CD14-positive monocyte (primary cell): ENCODE measurements at regions not wholly inside any gene's neighbourhood (a gene's known extent, or its start where the extent isn't known, plus 50 kb on each side); places are given as distances from the start of the nearest gene placed in this dataset.

Experiments used
- DNase-seq, 3 donors: peaks; one replicate each; pipeline ENCODE4 v3.0.0-alpha.2; 2011 to 2022
- H2AFZ ChIP-seq: 2 replicates; pipeline ENCODE4 v1.6.0; 2012; ENCODE audit warnings: mild to moderate bottlenecking, low read depth, low read length, inconsistent platforms; ENCODE audit not compliant: insufficient read depth, poor library complexity, severe bottlenecking
- H3K27ac ChIP-seq, 2 donors: 1 replicate in 1 of 2; 2 replicates in 1 of 2; pipeline ENCODE4 v1.5.1; 2012 to 2013; ENCODE audit warnings: low read length in 2 of 2, control low read depth in 1 of 2, inconsistent platforms in 1 of 2, low read depth in 1 of 2, mild to moderate bottlenecking in 1 of 2
- H3K27me3 ChIP-seq, 2 donors: one replicate each; pipeline versions ENCODE4 v1.6.0 to v1.6.1; 2011 to 2013; ENCODE audit warnings: low read length in 2 of 2; ENCODE audit not compliant: control insufficient read depth in 2 of 2, insufficient read depth in 2 of 2
- H3K36me3 ChIP-seq, 2 donors: replicated peaks in 1 of 2; 1 replicate in 1 of 2; 2 replicates in 1 of 2; pipeline versions ENCODE4 v1.5.1 to v1.6.1; 2012 to 2013; ENCODE audit warnings: low read length in 2 of 2, control low read depth in 1 of 2, inconsistent platforms in 1 of 2, mild to moderate bottlenecking in 1 of 2; ENCODE audit not compliant: insufficient read depth in 2 of 2, control insufficient read depth in 1 of 2
- H3K4me1 ChIP-seq, 2 donors: 1 replicate in 1 of 2; 2 replicates in 1 of 2; pipeline versions ENCODE4 v1.5.1 to v1.6.1; 2012 to 2013; ENCODE audit warnings: low read length in 2 of 2, control low read depth in 1 of 2, inconsistent platforms in 1 of 2, mild to moderate bottlenecking in 1 of 2, moderate library complexity in 1 of 2; ENCODE audit not compliant: insufficient read depth in 2 of 2, control insufficient read depth in 1 of 2
- H3K4me2 ChIP-seq: replicated peaks from 2 replicates; pipeline ENCODE3; 2012; ENCODE audit warnings: low read length, moderate library complexity, mild to moderate bottlenecking; ENCODE audit not compliant: poor library complexity, severe bottlenecking; ENCODE audit errors: extremely low read depth
- H3K4me3 ChIP-seq, 3 experiments: fragments of 200-600 bp in 1 of 3; sonication (generic) in 1 of 3; replicated peaks in 1 of 3; 1 replicate in 2 of 3; 2 replicates in 1 of 3; pipeline ENCODE4 v1.5.1; 2011 to 2013; ENCODE audit warnings: low read length in 3 of 3, mild to moderate bottlenecking in 3 of 3, control low read depth in 2 of 3, low read depth in 2 of 3, inconsistent platforms in 1 of 3, moderate library complexity in 1 of 3
- H3K79me2 ChIP-seq: 2 replicates; pipeline ENCODE4 v1.6.0; 2012; ENCODE audit warnings: mild to moderate bottlenecking, control low read depth, inconsistent platforms, low read length, moderate library complexity; ENCODE audit not compliant: insufficient read depth
- H3K9ac ChIP-seq: 2 replicates; pipeline ENCODE4 v1.6.0; 2017; ENCODE audit warnings: low read length, mild to moderate bottlenecking; ENCODE audit not compliant: insufficient read depth, poor library complexity, severe bottlenecking
- H3K9me3 ChIP-seq, 2 donors: replicated peaks in 1 of 2; 1 replicate in 1 of 2; 2 replicates in 1 of 2; pipeline versions ENCODE4 v1.5.1 to v1.6.1; 2012 to 2013; ENCODE audit warnings: low read length in 2 of 2, control low read depth in 1 of 2; ENCODE audit not compliant: control insufficient read depth in 1 of 2, insufficient read depth in 1 of 2
- H4K20me1 ChIP-seq: 2 replicates; pipeline ENCODE4 v1.6.0; 2012; ENCODE audit warnings: mild to moderate bottlenecking, low read length, control low read depth, moderate library complexity; ENCODE audit not compliant: insufficient read depth
- H3K27ac Mint-ChIP-seq, 7 donors: one replicate each; pipeline ENCODE4 v1.8.0; 2020; ENCODE audit warnings: mild to moderate bottlenecking in 7 of 7, mixed read lengths in 7 of 7, moderate library complexity in 6 of 7, inconsistent platforms in 2 of 7
- H3K27me3 Mint-ChIP-seq, 3 donors: one replicate each; pipeline ENCODE4 v1.8.0; 2021 to 2022; ENCODE audit warnings: low read depth in 3 of 3, mild to moderate bottlenecking in 3 of 3, mixed read lengths in 3 of 3, moderate library complexity in 3 of 3, inconsistent platforms in 1 of 3
- H3K36me3 Mint-ChIP-seq, 2 donors: one replicate each; pipeline ENCODE4 v1.8.0; 2020; ENCODE audit warnings: mixed read lengths in 2 of 2, inconsistent platforms in 1 of 2, mild to moderate bottlenecking in 1 of 2
- H3K4me1 Mint-ChIP-seq: one replicate; pipeline ENCODE4 v1.8.0; 2020; ENCODE audit warnings: mild to moderate bottlenecking, mixed read lengths
- H3K4me3 Mint-ChIP-seq, 2 donors: one replicate each; pipeline ENCODE4 v1.8.0; 2020; ENCODE audit warnings: mild to moderate bottlenecking in 2 of 2, mixed read lengths in 2 of 2, moderate library complexity in 1 of 2
- H3K9me3 Mint-ChIP-seq, 7 donors: one replicate each; pipeline ENCODE4 v1.8.0; 2020 to 2022; ENCODE audit warnings: mixed read lengths in 7 of 7, mild to moderate bottlenecking in 6 of 7, moderate library complexity in 6 of 7, inconsistent platforms in 2 of 7
- WGBS: methylation state at CpG from one replicate; pipeline ENCODE4 v1.1.5; 2013; ENCODE audit warnings: missing lambda C conversion rate; ENCODE audit not compliant: insufficient coverage; 5-methylcytosine and 5-hydroxymethylcytosine counted together
- intact Hi-C, 2 donors: fragments of 100-400 bp; cut with micrococcal nuclease; formaldehyde crosslinking; loops; one replicate each; pipeline versions ENCODE4 v1.15.0 to v1.15.1; 2023
- TF ChIP-seq, protein P1 (sequence below): fragments of 200-600 bp; IDR thresholded peaks from one replicate; pipeline ENCODE4 v1.8.0; 2022; ENCODE audit warnings: antibody characterized with exemption, mild to moderate bottlenecking

DNA sequence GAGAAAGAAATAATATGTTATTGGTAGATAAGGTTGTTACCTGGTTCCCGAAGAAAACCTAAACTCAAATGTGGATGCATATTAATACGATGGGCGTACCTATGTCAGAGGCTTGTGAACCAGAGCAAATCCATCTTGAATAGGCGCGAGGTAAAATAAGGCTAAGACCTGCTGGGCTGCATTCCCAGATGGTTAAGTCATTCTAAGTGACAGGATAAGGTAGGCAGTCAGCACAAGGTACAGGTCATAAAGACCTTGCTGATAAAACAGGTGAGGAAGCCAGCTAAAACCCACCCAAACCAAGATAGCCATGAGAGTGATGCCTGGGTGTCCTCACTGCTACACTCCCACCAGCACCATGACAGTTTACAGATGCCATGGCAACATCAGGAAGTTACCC is 1400.1 kb downstream of the CDH8 start:
- no peak overlapping the region for H3K9ac ChIP-seq
- intact Hi-C loops, result no loop called here
- WGBS, result 87% methylated on average over 5 of the region's 5 CpGs
- no peaks in the 10 kb centered on the region for H3K79me2 ChIP-seq
- H3K4me2 ChIP-seq, result no peak overlapping the region
- no peaks in the 10 kb centered on the region for H3K4me1 Mint-ChIP-seq
- H3K9me3 ChIP-seq, result peaks cover 0 to 4% of the 10 kb centered on the region in 2 donors
- H2AFZ ChIP-seq, result no peak overlapping the region
- peaks cover 0 to 15% (median 3%) of the 10 kb centered on the region in 7 donors for H3K9me3 Mint-ChIP-seq
- H3K36me3 Mint-ChIP-seq, result no peaks in the 10 kb centered on the region
- no peak overlapping the region for H3K27ac Mint-ChIP-seq
- TF ChIP-seq, protein P1, sequence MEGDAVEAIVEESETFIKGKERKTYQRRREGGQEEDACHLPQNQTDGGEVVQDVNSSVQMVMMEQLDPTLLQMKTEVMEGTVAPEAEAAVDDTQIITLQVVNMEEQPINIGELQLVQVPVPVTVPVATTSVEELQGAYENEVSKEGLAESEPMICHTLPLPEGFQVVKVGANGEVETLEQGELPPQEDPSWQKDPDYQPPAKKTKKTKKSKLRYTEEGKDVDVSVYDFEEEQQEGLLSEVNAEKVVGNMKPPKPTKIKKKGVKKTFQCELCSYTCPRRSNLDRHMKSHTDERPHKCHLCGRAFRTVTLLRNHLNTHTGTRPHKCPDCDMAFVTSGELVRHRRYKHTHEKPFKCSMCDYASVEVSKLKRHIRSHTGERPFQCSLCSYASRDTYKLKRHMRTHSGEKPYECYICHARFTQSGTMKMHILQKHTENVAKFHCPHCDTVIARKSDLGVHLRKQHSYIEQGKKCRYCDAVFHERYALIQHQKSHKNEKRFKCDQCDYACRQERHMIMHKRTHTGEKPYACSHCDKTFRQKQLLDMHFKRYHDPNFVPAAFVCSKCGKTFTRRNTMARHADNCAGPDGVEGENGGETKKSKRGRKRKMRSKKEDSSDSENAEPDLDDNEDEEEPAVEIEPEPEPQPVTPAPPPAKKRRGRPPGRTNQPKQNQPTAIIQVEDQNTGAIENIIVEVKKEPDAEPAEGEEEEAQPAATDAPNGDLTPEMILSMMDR, result no peak
- no peaks in the 10 kb centered on the region for H3K4me1 ChIP-seq
- no peaks in the 10 kb centered on the region for H3K36me3 ChIP-seq
- DNase-seq, result no peak
- H4K20me1 ChIP-seq, result no peaks in the 10 kb centered on the region
- H3K27me3 Mint-ChIP-seq, result no peaks in the 10 kb centered on the region
- no peak overlapping the region for H3K27ac ChIP-seq
- no peak overlapping the region for H3K4me3 ChIP-seq
- no peak overlapping the region for H3K4me3 Mint-ChIP-seq
- no peaks in the 10 kb centered on the region for H3K27me3 ChIP-seq

- no CpG with 5 or more reads among the region's 1 CpG for WGBS
- Histone ChIP-seq H3K27ac (no peak overlapping the region), H3K36me3 (no peaks in the 10 kb centered on the region), H3K27me3 (no peaks in the 10 kb centered on the region), H3K4me3 (no peak overlapping the region), H4K20me1 (no peaks in the 10 kb centered on the region), H3K9me3 (peaks cover 0 to 5% of the 10 kb centered on the region in 2 donors), H3K4me2 (no peak overlapping the region), H3K79me2 (no peaks in the 10 kb centered on the region), H2AFZ (no peak overlapping the region), H3K9ac (no peak overlapping the region), H3K4me1 (no peaks in the 10 kb centered on the region)
- intact Hi-C loops, result no loop called here
- H3K27me3 Mint-ChIP-seq, result no peaks in the 10 kb centered on the region
- no peaks in the 10 kb centered on the region for H3K36me3 Mint-ChIP-seq
- TF ChIP-seq, protein P1, result no peak
- no peak overlapping the region for H3K4me3 Mint-ChIP-seq
- no peak for DNase-seq
- H3K27ac Mint-ChIP-seq, result no peak overlapping the region
- no peaks in the 10 kb centered on the region for H3K4me1 Mint-ChIP-seq
- H3K9me3 Mint-ChIP-seq, result peaks cover 0 to 13% (median 2%) of the 10 kb centered on the region in 7 donors
Observed at GRCh38 chr16:60635548-60635947, 1400.7 kb downstream of the CDH8 start.
